GM18951 (cell line): ENCODE measurements at regions not wholly inside any gene's neighbourhood (a gene's known extent, or its start where the extent isn't known, plus 50 kb on each side); places are given as distances from the start of the nearest gene placed in this dataset.

Experiments used
- POLR2A ChIP-seq: IDR thresholded peaks from 4 replicates; pipeline ENCODE4 v1.6.1; 2011; ENCODE audit warnings: mild to moderate bottlenecking; ENCODE audit not compliant: insufficient read length, insufficient read depth; ENCODE audit errors: extremely low read depth
- in situ Hi-C: fragments of 300-500 bp; cut with MboI; formaldehyde crosslinking; loops from one replicate; pipeline ENCODE4 v1.12.0; 2022; ENCODE audit warnings: low sequenced_read_pairs, mixed read lengths, inconsistent platforms; ENCODE audit not compliant: unreplicated experiment

- in situ Hi-C loops: no loop called here
- no peak for TF ChIP-seq POLR2A
These were observed 244.4 kb downstream of the EDEM1 start for GRCh38 chr3:5431811-5432378.

GRCh38 chr3:5437296-5437782, 249.8 kb downstream of the EDEM1 start:
- in situ Hi-C loops: no loop called here
- TF ChIP-seq POLR2A: no peak

- in situ Hi-C loops: no loop called here
- no peak for TF ChIP-seq POLR2A
These were observed 250.3 kb downstream of the EDEM1 start for GRCh38 chr3:5437783-5438323.

GRCh38 chr3:5441401-5441800, 253.9 kb downstream of the EDEM1 start:
- in situ Hi-C loops: no loop called here
- no peak for TF ChIP-seq POLR2A

GRCh38 chr3:5442106-5442785, 254.7 kb downstream of the EDEM1 start:
- in situ Hi-C loops: no loop called here
- no peak for TF ChIP-seq POLR2A

- no peak for TF ChIP-seq POLR2A
- in situ Hi-C loops: no loop called here
These were observed 255.3 kb downstream of the EDEM1 start for GRCh38 chr3:5442786-5443138.

GRCh38 chr3:5444253-5444652, 256.7 kb downstream of the EDEM1 start:
- in situ Hi-C loops: no loop called here
- no peak for TF ChIP-seq POLR2A

GRCh38 chr3:5445676-5446201, 258.2 kb downstream of the EDEM1 start:
- in situ Hi-C loops: no loop called here
- TF ChIP-seq POLR2A: no peak

GRCh38 chr3:5448246-5448645, 260.7 kb downstream of the EDEM1 start:
- TF ChIP-seq POLR2A: no peak
- in situ Hi-C loops: no loop called here

GRCh38 chr3:5448816-5449215, 261.3 kb downstream of the EDEM1 start:
- no peak for TF ChIP-seq POLR2A
- in situ Hi-C loops: no loop called here

- in situ Hi-C loops: no loop called here
- no peak for TF ChIP-seq POLR2A
These were observed 268.7 kb downstream of the EDEM1 start for GRCh38 chr3:5456199-5456598.

GRCh38 chr3:5458526-5458925, 271.0 kb downstream of the EDEM1 start:
- in situ Hi-C loops: no loop called here

GRCh38 chr3:5462086-5462485, 274.6 kb downstream of the EDEM1 start:
- TF ChIP-seq POLR2A: no peak
- in situ Hi-C loops: no loop called here

More at GRCh38 chr3:5458526-5458925, 271.0 kb downstream of the EDEM1 start:
- TF ChIP-seq POLR2A: no peak

- TF ChIP-seq POLR2A: no peak
- in situ Hi-C loops: no loop called here
These were observed 276.5 kb downstream of the EDEM1 start for GRCh38 chr3:5463991-5464390.
